K562 (cell line): ENCODE measurements at regions not wholly inside any gene's neighbourhood (a gene's known extent, or its start where the extent isn't known, plus 50 kb on each side); places are given as distances from the start of the nearest gene placed in this dataset.

Experiments
- ATAC-seq: fragments of 200-7000 bp; cut with Tn5 transposase; 3 replicates; pipeline ENCODE4 v1.9.1; 2020; ENCODE audit warnings: moderate library complexity
- BruUV-seq: library from RNA; stranded (reverse); fragments of 400-500 nt; replicated peaks from 2 replicates; lab custom pipeline; 2021; lab: Mats Ljungman, UMichigan
- CTCF ChIA-PET: fragments of 300-600 bp; formaldehyde crosslinking; extraction: SDS; loops from one replicate; lab custom pipeline; 2021; ENCODE audit warnings: low intra/inter-chr PET ratio; lab: Yijun Ruan, JAX
- POLR2A ChIA-PET: fragments of 300-600, 350-650 bp; sonication (Branson Sonifier 250); formaldehyde crosslinking; extraction: SDS; loops from one replicate; lab custom pipeline; 2021; ENCODE audit warnings: antibody characterized with exemption, inconsistent platforms; lab: Yijun Ruan, JAX
- DNase-seq, 4 experiments: peaks; one replicate each; pipeline versions ENCODE4 v3.0.0 to v3.0.0-alpha.2; 2011 to 2018; ENCODE audit warnings: low spot score in 3 of 4, mixed read lengths in 3 of 4; ENCODE audit errors: extremely low read depth in 1 of 4
- FAIRE-seq: peaks from 2 replicates; lab custom pipeline; 2011; peaks lifted over from hg19 to GRCh38; lab: Jason Lieb, UNC
- H2AFZ ChIP-seq: 2 replicates; pipeline ENCODE4 v1.6.0; 2011; ENCODE audit warnings: low read depth, low read length, control low read depth, inconsistent platforms
- H3K27ac ChIP-seq: fragments of 200-600 bp; 3 replicates; pipeline ENCODE4 v1.8.0; 2011; ENCODE audit warnings: low read depth, mild to moderate bottlenecking, control low read depth, inconsistent platforms, low read length, moderate library complexity, mixed read lengths; ENCODE audit errors: extremely low read depth
- H3K27me3 ChIP-seq, 2 experiments: fragments of 300-600 bp in 1 of 2; 2 replicates in 1 of 2; 3 replicates in 1 of 2; pipeline versions ENCODE4 v1.6.0 to v1.8.0; 2011; ENCODE audit warnings: inconsistent platforms in 2 of 2, low read length in 2 of 2, mild to moderate bottlenecking in 1 of 2, mixed read lengths in 1 of 2, moderate library complexity in 1 of 2; ENCODE audit not compliant: control insufficient read depth in 2 of 2, insufficient read depth in 2 of 2
- H3K36me3 ChIP-seq: fragments of 300-600 bp; 3 replicates; pipeline ENCODE4 v1.8.0; 2011; ENCODE audit warnings: mild to moderate bottlenecking, low read length, inconsistent platforms; ENCODE audit not compliant: control insufficient read depth, insufficient read depth
- H3K4me1 ChIP-seq, 2 experiments: fragments of 200-600 bp in 1 of 2; replicated peaks in 1 of 2; 2 replicates in 1 of 2; 3 replicates in 1 of 2; pipeline versions ENCODE4 v1.5.1 to v1.8.0; 2011; ENCODE audit warnings: inconsistent platforms in 2 of 2, low read length in 2 of 2, mild to moderate bottlenecking in 1 of 2, mixed read lengths in 1 of 2, moderate library complexity in 1 of 2; ENCODE audit not compliant: control insufficient read depth in 2 of 2, insufficient read depth in 2 of 2
- H3K4me2 ChIP-seq: 2 replicates; pipeline ENCODE4 v1.6.1; 2011; ENCODE audit warnings: low read length, control low read depth, inconsistent platforms, mixed read lengths; ENCODE audit not compliant: insufficient read depth
- H3K4me3 ChIP-seq: fragments of 200-600 bp; sonication (generic), shearing (Covaris generic); 2 replicates; pipeline ENCODE4 v1.5.1; 2016; ENCODE audit warnings: control low read depth, inconsistent platforms
- H3K79me2 ChIP-seq: fragments of 200-600 bp; 3 replicates; pipeline ENCODE4 v1.8.0; 2011; ENCODE audit warnings: low read length, inconsistent platforms; ENCODE audit not compliant: control insufficient read depth, insufficient read depth
- H3K9ac ChIP-seq, 2 experiments: 2 replicates each; pipeline versions ENCODE4 v1.6.0 to v1.6.1; 2011; ENCODE audit warnings: low read depth in 2 of 2, low read length in 2 of 2, control low read depth in 1 of 2, inconsistent platforms in 1 of 2, mild to moderate bottlenecking in 1 of 2, mixed read lengths in 1 of 2; ENCODE audit not compliant: insufficient read depth in 1 of 2
- H3K9me1 ChIP-seq: one replicate; pipeline ENCODE4 v1.6.0; 2011; ENCODE audit warnings: inconsistent platforms, mild to moderate bottlenecking, low read length, moderate library complexity; ENCODE audit not compliant: control insufficient read depth, insufficient read depth
- H3K9me3 ChIP-seq: replicated peaks from 2 replicates; pipeline ENCODE4 v1.5.1; 2011; ENCODE audit warnings: low read depth, low read length, inconsistent platforms; ENCODE audit not compliant: control insufficient read depth, insufficient read depth
- H4K20me1 ChIP-seq: replicated peaks from 2 replicates; pipeline ENCODE4 v1.6.1; 2011; ENCODE audit warnings: low read length, inconsistent platforms, mixed read lengths; ENCODE audit not compliant: control insufficient read depth, insufficient read depth
- BCOR ChIP-seq: fragments of 450-650 bp; IDR thresholded peaks from 2 replicates; pipeline ENCODE4 v1.6.1; 2016
- CTBP1 ChIP-seq: fragments of 450-650 bp; IDR thresholded peaks from 2 replicates; pipeline ENCODE4 v1.6.1; 2016; ENCODE audit warnings: borderline replicate concordance
- HOXB6 ChIP-seq: fragments of 250-450 bp; sonication (Bioruptor Pico); IDR thresholded peaks from 2 replicates; pipeline ENCODE4 v1.5.1; 2022; ENCODE audit warnings: mild to moderate bottlenecking, borderline replicate concordance
- RBM25 ChIP-seq: fragments of 200-400 bp; formaldehyde crosslinking; IDR thresholded peaks from 2 replicates; pipeline ENCODE4 v1.6.1; 2018; ENCODE audit warnings: low read length, low read depth, moderate library complexity; ENCODE audit not compliant: severe bottlenecking
- THRA ChIP-seq: fragments of 450-650 bp; IDR thresholded peaks from 2 replicates; pipeline ENCODE4 v1.6.1; 2017; ENCODE audit warnings: mild to moderate bottlenecking, moderate library complexity
- ZFP36 ChIP-seq: fragments of 150-350 bp; IDR thresholded peaks from 2 replicates; pipeline ENCODE4 v1.6.1; 2018; ENCODE audit warnings: low read length, low read depth; ENCODE audit not compliant: partially characterized antibody
- WGBS: fragments of 100-300 bp; shearing (Covaris generic); methylation state at CpG from one replicate; pipeline ENCODE4 v1.1.6; 2016; ENCODE audit warnings: low coverage, mixed read lengths; ENCODE audit not compliant: insufficient coverage; ENCODE audit errors: missing lambda C conversion rate; 5-methylcytosine and 5-hydroxymethylcytosine counted together
- in situ Hi-C: fragments of 300-500 bp; cut with MboI; formaldehyde crosslinking; loops from 4 replicates; pipeline ENCODE4 v1.15.0; 2018; ENCODE audit warnings: inconsistent platforms, mixed read lengths
- intact Hi-C: fragments of 100-400 bp; cut with micrococcal nuclease; formaldehyde crosslinking; loops from 2 replicates; pipeline ENCODE4 v1.14.2; 2022

DNA sequence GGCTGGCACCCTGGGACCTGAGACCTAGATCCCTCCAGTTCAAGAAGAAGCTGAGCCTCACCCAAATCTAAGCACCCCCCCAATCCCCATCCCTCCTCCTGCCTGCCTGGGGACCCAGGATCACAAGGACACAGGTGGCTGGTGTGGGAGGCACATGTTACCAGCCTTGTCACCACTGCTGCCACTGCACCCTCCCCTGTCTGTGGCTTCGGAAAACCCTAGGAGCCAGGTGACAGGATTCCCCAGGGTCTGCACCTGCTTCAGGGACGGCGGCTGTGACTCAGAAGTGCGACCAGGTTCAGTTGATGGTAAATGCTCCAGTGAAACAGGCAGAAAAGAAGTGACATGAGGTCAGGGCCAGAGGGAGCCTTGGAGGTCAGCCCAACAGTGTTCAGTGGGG, 62.8 kb upstream of the FAM222A start (continued):
- TF ChIP-seq HOXB6 (CRISPR knock-in tag): no peak
- no peak for TF ChIP-seq CTBP1
- TF ChIP-seq, all 486 proteins: peak for 0

DNA sequence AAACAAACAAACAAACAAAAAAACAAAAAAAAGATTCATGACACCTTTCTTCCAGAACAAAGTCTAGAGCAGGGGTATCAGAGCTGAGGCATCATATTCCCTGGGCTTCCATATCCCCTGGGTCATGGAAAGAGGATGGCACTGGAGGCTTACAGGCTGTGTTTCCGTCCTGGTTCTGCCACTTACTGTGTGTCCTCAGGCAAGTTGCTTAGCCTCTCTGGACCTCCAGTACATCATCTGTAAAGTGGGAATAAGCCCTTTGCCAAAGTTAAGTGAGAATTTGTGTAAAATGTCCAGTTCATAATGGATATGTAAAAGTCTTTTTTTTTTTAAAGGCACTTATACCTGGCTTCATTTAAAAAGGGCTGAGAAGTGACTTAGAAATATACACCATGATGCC, 62.0 kb upstream of the FAM222A start:
- Histone ChIP-seq H3K27me3 (peaks cover 27 to 82% of the 10 kb centered on the region in 2 experiments; a peak in 4 of 5 replicates), H3K4me1 (no peaks in the 10 kb centered on the region), H4K20me1 (peaks cover 17% of the 10 kb centered on the region; the same call in 1 of the 2 replicates), H3K4me3 (no peak overlapping the region), H2AFZ (no peak overlapping the region), H3K79me2 (no peaks in the 10 kb centered on the region), H3K9ac (no peak overlapping the region), H3K27ac (no peak overlapping the region), H3K9me1 (peaks cover 1% of the 10 kb centered on the region), H3K9me3 (no peaks in the 10 kb centered on the region), H3K36me3 (no peaks in the 10 kb centered on the region), H3K4me2 (no peak overlapping the region)
- FAIRE-seq (peak; percentile 11), ATAC-seq (no peak), DNase-seq (no peak)
- CTCF ChIA-PET: no interaction called here
- intact Hi-C loops (no loop called here), in situ Hi-C loops (no loop called here)
- no TSS peak for BruUV-seq
- POLR2A ChIA-PET: no interaction called here
- TF ChIP-seq RBM25: peak; percentile 67
- TF ChIP-seq BCOR: peak; percentile 22; the same call in 1 of the 2 replicates
- TF ChIP-seq THRA: no peak
- TF ChIP-seq ZFP36: peak; percentile 67
- 0% methylated on average over 1 of the region's 1 CpG for WGBS
